Right lobe of liver (tissue), 4 donors: ENCODE measurements at regions not wholly inside any gene's neighbourhood (a gene's known extent, or its start where the extent isn't known, plus 50 kb on each side); places are given as distances from the start of the nearest gene placed in this dataset.

Experiments
- CTCF ChIP-seq, 4 donors: fragments of 200-600 bp in 3 of 4; fragments of 450-650 bp in 1 of 4; IDR thresholded peaks; one replicate each; pipeline versions ENCODE4 v1.5.1 to v1.8.0; 2016 to 2022; ENCODE audit warnings: antibody characterized with exemption in 4 of 4, mild to moderate bottlenecking in 2 of 4
- POLR2A ChIP-seq: fragments of 450-650 bp; IDR thresholded peaks from one replicate; pipeline ENCODE4 v1.6.1; 2017; ENCODE audit warnings: antibody characterized with exemption, mild to moderate bottlenecking
- donor health status: DM: no; HTN: no; CAD: no.
- donor health status: DM: no; HTN: no; CAD: no.
- donor health status: DM: no; HTN: yes; CAD: no.

DNA sequence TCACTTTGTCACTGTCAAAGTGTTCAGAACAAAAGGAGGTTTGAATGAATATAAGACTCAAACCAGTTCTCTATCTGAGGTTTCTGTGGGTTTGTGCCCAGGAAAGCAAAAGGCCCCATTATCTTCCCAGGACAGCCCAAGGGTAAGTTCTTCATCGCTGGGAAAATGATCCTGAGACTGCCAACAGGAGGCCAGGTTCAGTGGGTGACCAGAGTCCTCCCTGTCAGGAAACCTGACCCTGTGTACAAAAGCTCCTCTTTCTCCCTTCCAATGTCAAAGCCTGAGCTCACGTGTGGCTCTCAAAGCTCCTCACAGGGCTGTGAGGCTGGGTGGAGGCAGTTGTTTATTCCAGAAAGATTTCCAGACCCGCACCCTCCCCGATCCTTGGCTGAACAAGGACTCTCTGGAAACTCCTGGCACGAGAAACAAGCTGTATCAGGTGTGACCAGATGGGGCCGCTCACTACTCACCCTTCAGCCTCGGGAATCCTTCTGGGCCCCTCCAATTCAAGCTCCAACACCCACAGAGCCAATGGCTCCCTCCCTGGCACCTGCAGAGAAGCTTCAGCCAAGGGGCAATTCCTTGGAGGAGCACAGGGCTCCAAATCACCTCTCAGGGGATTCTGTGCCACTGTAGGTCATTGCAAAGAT is 1516.7 kb downstream of the TSPY10 start:
- TF ChIP-seq CTCF (IDR thresholded peaks at IDR 0.05) (no peak), POLR2A (no peak)
